ENCODE measurements at regions not wholly inside any gene's neighbourhood (a gene's known extent, or its start where the extent isn't known, plus 50 kb on each side); places are given as distances from the start of the nearest gene placed in this dataset.

GRCh38 chr3:83074485-83074884 lies 1313.0 kb upstream of the GBE1 start:
- no peaks in the 10 kb centered on the region for H3K4me1 ChIP-seq (ENCODE audit: insufficient read depth)
- Mint-ChIP-seq H3K4me3 (no peak overlapping the region), H3K36me3 (ENCODE audit: low read depth) (no peaks in the 10 kb centered on the region), H3K9me3 (no peaks in the 10 kb centered on the region; the same call in 2 of the 3 replicates), H3K27ac (no peak overlapping the region), H3K4me1 (no peaks in the 10 kb centered on the region), H3K27me3 (ENCODE audit: insufficient read depth, low read depth, poor library complexity) (no peaks in the 10 kb centered on the region)
- H3K9me2 ChIP-seq (ENCODE audit: insufficient read depth), result no peaks in the 10 kb centered on the region
- no peaks in the 10 kb centered on the region for H3K36me3 ChIP-seq (ENCODE audit: insufficient read depth)
- no peak overlapping the region for H3K4me3 ChIP-seq
- no peak overlapping the region for H2AFZ ChIP-seq
- no peak overlapping the region for H3K27ac ChIP-seq (ENCODE audit: low read depth)
- no peak for ATAC-seq
- no peak for DNase-seq (ENCODE audit: low spot score)
- H3K27me3 ChIP-seq (ENCODE audit: insufficient read depth), result no peaks in the 10 kb centered on the region
- no peaks in the 10 kb centered on the region for H3F3A ChIP-seq (replicated peaks; ENCODE audit: low read depth)
- no peaks in the 10 kb centered on the region for H4K20me1 ChIP-seq (replicated peaks; ENCODE audit: insufficient read depth)
- TF ChIP-seq EZH2 (IDR thresholded peaks at IDR 0.05; ENCODE audit: low read depth, unreplicated experiment) (no peak), CREB1 (CRISPR knock-in tag; IDR thresholded peaks at IDR 0.05; ENCODE audit: low read depth) (no peak), CTCF (conservative IDR thresholded peaks at IDR 0.05; ENCODE audit: low read depth in 2 of 2) (no peak)
- H3K79me2 ChIP-seq (replicated peaks; ENCODE audit: insufficient read depth), result no peaks in the 10 kb centered on the region
- H3K4me2 ChIP-seq, result no peak overlapping the region

GRCh38 chr3:83065851-83066460 lies 1304.5 kb upstream of the GBE1 start:
- peaks cover 3% of the 10 kb centered on the region for H3K27me3 Mint-ChIP-seq (ENCODE audit: insufficient read depth, low read depth, poor library complexity)
- no peak overlapping the region for H3K4me3 Mint-ChIP-seq
- no peak for TF ChIP-seq NANOG (IDR thresholded peaks at IDR 0.05; ENCODE audit: borderline replicate concordance)
- no peak for TF ChIP-seq JUNB (IDR thresholded peaks at IDR 0.05; ENCODE audit: unreplicated experiment)
- TF ChIP-seq, protein P1, sequence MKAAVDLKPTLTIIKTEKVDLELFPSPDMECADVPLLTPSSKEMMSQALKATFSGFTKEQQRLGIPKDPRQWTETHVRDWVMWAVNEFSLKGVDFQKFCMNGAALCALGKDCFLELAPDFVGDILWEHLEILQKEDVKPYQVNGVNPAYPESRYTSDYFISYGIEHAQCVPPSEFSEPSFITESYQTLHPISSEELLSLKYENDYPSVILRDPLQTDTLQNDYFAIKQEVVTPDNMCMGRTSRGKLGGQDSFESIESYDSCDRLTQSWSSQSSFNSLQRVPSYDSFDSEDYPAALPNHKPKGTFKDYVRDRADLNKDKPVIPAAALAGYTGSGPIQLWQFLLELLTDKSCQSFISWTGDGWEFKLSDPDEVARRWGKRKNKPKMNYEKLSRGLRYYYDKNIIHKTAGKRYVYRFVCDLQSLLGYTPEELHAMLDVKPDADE (IDR thresholded peaks at IDR 0.05), result no peak
- TF ChIP-seq STAT1 (IDR thresholded peaks at IDR 0.05; ENCODE audit: unreplicated experiment), result no peak
- TF ChIP-seq EZH2phosphoT487 (IDR thresholded peaks at IDR 0.05; ENCODE audit: unreplicated experiment), result no peak
- TF ChIP-seq EZH2 (IDR thresholded peaks at IDR 0.05; ENCODE audit: low read depth, unreplicated experiment), result no peak
- no peak for TF ChIP-seq ZNF114 (CRISPR knock-in tag; IDR thresholded peaks at IDR 0.05)
- TF ChIP-seq, protein P2, sequence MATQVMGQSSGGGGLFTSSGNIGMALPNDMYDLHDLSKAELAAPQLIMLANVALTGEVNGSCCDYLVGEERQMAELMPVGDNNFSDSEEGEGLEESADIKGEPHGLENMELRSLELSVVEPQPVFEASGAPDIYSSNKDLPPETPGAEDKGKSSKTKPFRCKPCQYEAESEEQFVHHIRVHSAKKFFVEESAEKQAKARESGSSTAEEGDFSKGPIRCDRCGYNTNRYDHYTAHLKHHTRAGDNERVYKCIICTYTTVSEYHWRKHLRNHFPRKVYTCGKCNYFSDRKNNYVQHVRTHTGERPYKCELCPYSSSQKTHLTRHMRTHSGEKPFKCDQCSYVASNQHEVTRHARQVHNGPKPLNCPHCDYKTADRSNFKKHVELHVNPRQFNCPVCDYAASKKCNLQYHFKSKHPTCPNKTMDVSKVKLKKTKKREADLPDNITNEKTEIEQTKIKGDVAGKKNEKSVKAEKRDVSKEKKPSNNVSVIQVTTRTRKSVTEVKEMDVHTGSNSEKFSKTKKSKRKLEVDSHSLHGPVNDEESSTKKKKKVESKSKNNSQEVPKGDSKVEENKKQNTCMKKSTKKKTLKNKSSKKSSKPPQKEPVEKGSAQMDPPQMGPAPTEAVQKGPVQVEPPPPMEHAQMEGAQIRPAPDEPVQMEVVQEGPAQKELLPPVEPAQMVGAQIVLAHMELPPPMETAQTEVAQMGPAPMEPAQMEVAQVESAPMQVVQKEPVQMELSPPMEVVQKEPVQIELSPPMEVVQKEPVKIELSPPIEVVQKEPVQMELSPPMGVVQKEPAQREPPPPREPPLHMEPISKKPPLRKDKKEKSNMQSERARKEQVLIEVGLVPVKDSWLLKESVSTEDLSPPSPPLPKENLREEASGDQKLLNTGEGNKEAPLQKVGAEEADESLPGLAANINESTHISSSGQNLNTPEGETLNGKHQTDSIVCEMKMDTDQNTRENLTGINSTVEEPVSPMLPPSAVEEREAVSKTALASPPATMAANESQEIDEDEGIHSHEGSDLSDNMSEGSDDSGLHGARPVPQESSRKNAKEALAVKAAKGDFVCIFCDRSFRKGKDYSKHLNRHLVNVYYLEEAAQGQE (IDR thresholded peaks at IDR 0.05; ENCODE audit: unreplicated experiment), result no peak
- no peak for TF ChIP-seq CREB1 (CRISPR knock-in tag; IDR thresholded peaks at IDR 0.05; ENCODE audit: low read depth)
- TF ChIP-seq ZNF331 (CRISPR knock-in tag; IDR thresholded peaks at IDR 0.05; ENCODE audit: low read depth), result no peak
- no peak for TF ChIP-seq POLR2AphosphoS5 (IDR thresholded peaks at IDR 0.05; ENCODE audit: low read depth)

More at GRCh38 chr3:83065851-83066460, 1304.5 kb upstream of the GBE1 start:
- no peak for ATAC-seq
- H3K4me1 ChIP-seq (ENCODE audit: insufficient read depth), result 0 out of 2 replicates have a peak, but pooled peaks cover 5% of the 10 kb centered on the region
- H3K79me2 ChIP-seq (replicated peaks; ENCODE audit: insufficient read depth), result no peaks in the 10 kb centered on the region
- H3K27ac ChIP-seq (ENCODE audit: low read depth), result no peak overlapping the region
- no peaks in the 10 kb centered on the region for H3F3A ChIP-seq (replicated peaks; ENCODE audit: low read depth)
- H4K20me1 ChIP-seq (replicated peaks; ENCODE audit: insufficient read depth), result no peaks in the 10 kb centered on the region
- Mint-ChIP-seq H3K36me3 (ENCODE audit: low read depth) (peaks cover 16% of the 10 kb centered on the region), H3K4me1 (peaks cover 4% of the 10 kb centered on the region; the same call in 1 of the 3 replicates), H3K9me3 (peaks cover 17% of the 10 kb centered on the region), H3K27ac (no peak overlapping the region)
- DNase-seq (ENCODE audit: low spot score), result no peak
- H3K27me3 ChIP-seq (ENCODE audit: insufficient read depth), result no peaks in the 10 kb centered on the region
- no peaks in the 10 kb centered on the region for H3K36me3 ChIP-seq (ENCODE audit: insufficient read depth)
- no peak overlapping the region for H2AFZ ChIP-seq
- H3K9me2 ChIP-seq (ENCODE audit: insufficient read depth), result no peaks in the 10 kb centered on the region
- no peak overlapping the region for H3K4me3 ChIP-seq
- no peak overlapping the region for H3K4me2 ChIP-seq
